ENCODE measurements at regions not wholly inside any gene's neighbourhood (a gene's known extent, or its start where the extent isn't known, plus 50 kb on each side); places are given as distances from the start of the nearest gene placed in this dataset.

- TF ChIP-seq CTCF (IDR thresholded peaks at IDR 0.05) (no peak), POLR2A (IDR thresholded peaks at IDR 0.05) (no peak), POLR2AphosphoS5 (IDR thresholded peaks at IDR 0.05; ENCODE audit: insufficient read depth in 1 of 2, low read depth in 1 of 2) (no peak)
Measured at GRCh38 chr6:14612016-14612980, 494.7 kb downstream of the CD83 start.
